NT2/D1 (cell line): ENCODE measurements at regions not wholly inside any gene's neighbourhood (a gene's known extent, or its start where the extent isn't known, plus 50 kb on each side); places are given as distances from the start of the nearest gene placed in this dataset.

ENCODE experiments used
- SUZ12 ChIP-seq: IDR thresholded peaks from 2 replicates; pipeline ENCODE4 v1.6.1; 2011; ENCODE audit not compliant: insufficient read length, insufficient read depth; ENCODE audit errors: extremely low read depth
- YY1 ChIP-seq: IDR thresholded peaks from 2 replicates; pipeline ENCODE4 v1.6.1; 2011; ENCODE audit not compliant: insufficient read length, insufficient read depth
- ZNF274 ChIP-seq: IDR thresholded peaks from 2 replicates; pipeline ENCODE4 v1.6.1; 2011; ENCODE audit warnings: mild to moderate bottlenecking, low read depth, low read length

DNA sequence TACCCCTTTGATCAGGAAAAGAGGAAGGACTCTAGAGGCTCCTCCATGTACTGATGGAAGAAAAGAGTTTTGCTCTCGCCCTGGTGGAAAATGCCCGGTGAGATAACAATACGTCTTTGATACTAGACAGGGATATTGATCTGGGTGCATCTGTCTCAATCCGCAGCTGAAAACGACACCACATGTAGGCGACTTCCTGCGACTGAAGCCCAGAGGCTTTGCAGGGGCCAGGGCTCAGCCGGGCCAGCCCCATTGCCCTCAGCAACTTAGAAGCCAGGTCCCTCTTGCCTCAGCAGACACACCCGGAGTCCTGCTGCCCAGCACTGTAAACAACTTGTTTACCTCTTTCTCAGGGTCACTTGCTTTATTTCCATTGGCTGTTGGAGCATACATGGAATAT, 409.4 kb downstream of the IRS2 start:
- TF ChIP-seq ZNF274 (no peak), YY1 (no peak), SUZ12 (no peak)
